H1 (cell line): ENCODE measurements at regions not wholly inside any gene's neighbourhood (a gene's known extent, or its start where the extent isn't known, plus 50 kb on each side); places are given as distances from the start of the nearest gene placed in this dataset.
A peak's percentile ranks its signal among the peaks of the same experiment; 100 is the strongest.

Experiments
- CTCF ChIA-PET: fragments of 300-600 bp; sonication (Branson Sonifier 250); formaldehyde crosslinking; loops from one replicate; lab custom pipeline; 2021; ENCODE audit not compliant: partially characterized antibody; lab: Charles Lee
- POLR2A ChIA-PET: fragments of 300-600 bp; sonication (Branson Sonifier 250); formaldehyde crosslinking; loops from one replicate; lab custom pipeline; 2021; ENCODE audit warnings: inconsistent platforms; ENCODE audit not compliant: partially characterized antibody; lab: Charles Lee
- DNase-seq, 2 experiments: peaks; one replicate each; pipeline versions ENCODE4 v3.0.0 to v3.0.0-alpha.2; 2010 to 2022; ENCODE audit warnings: low spot score in 2 of 2, low read depth in 1 of 2, mixed read lengths in 1 of 2
- FAIRE-seq: peaks from 2 replicates; lab custom pipeline; 2011; peaks lifted over from hg19 to GRCh38; lab: Jason Lieb, UNC
- H2AFZ ChIP-seq: 2 replicates; pipeline ENCODE4 v1.8.1; 2012; ENCODE audit warnings: low read length, inconsistent platforms
- H2AK5ac ChIP-seq: 2 replicates; pipeline ENCODE4 v1.6.1; 2013; ENCODE audit warnings: low read depth, low read length
- H2BK120ac ChIP-seq: replicated peaks from 2 replicates; pipeline ENCODE3; 2013; ENCODE audit warnings: low read depth, low read length, inconsistent platforms
- H2BK12ac ChIP-seq: 2 replicates; pipeline ENCODE4 v1.6.1; 2013; ENCODE audit warnings: low read depth, low read length
- H2BK15ac ChIP-seq: 2 replicates; pipeline ENCODE4 v1.6.1; 2013; ENCODE audit warnings: low read length
- H2BK20ac ChIP-seq: 2 replicates; pipeline ENCODE4 v1.6.1; 2013; ENCODE audit warnings: low read length
- H2BK5ac ChIP-seq: 2 replicates; pipeline ENCODE4 v1.6.1; 2013; ENCODE audit warnings: low read depth, low read length
- H3K14ac ChIP-seq: 2 replicates; pipeline ENCODE4 v1.6.1; 2013; ENCODE audit warnings: inconsistent platforms; ENCODE audit not compliant: insufficient read length
- H3K18ac ChIP-seq: 2 replicates; pipeline ENCODE4 v1.6.1; 2013; ENCODE audit warnings: low read length; ENCODE audit errors: extremely low read depth
- H3K23ac ChIP-seq: 2 replicates; pipeline ENCODE4 v1.6.1; 2013; ENCODE audit warnings: inconsistent platforms; ENCODE audit not compliant: insufficient read length
- H3K23me2 ChIP-seq: 2 replicates; pipeline ENCODE4 v1.6.1; 2013; ENCODE audit warnings: low read depth, low read length
- H3K27ac ChIP-seq: 2 replicates; pipeline ENCODE4 v1.6.1; 2011; ENCODE audit warnings: low read depth, low read length, inconsistent platforms
- H3K27me3 ChIP-seq, 4 experiments: replicated peaks in 1 of 4; 1 replicate in 1 of 4; 2 replicates in 3 of 4; pipeline versions ENCODE4 v1.6.1 to v1.8.1; 2011 to 2013; ENCODE audit warnings: low read length in 3 of 4, mild to moderate bottlenecking in 3 of 4, inconsistent platforms in 2 of 4, mixed read lengths in 2 of 4, moderate library complexity in 1 of 4; ENCODE audit not compliant: control insufficient read depth in 3 of 4, insufficient read depth in 3 of 4; ENCODE audit errors: extremely low read depth in 1 of 4
- H3K36me3 ChIP-seq, 4 experiments: 2 replicates each; pipeline versions ENCODE4 v1.6.1 to v1.8.1; 2011 to 2013; ENCODE audit warnings: mild to moderate bottlenecking in 4 of 4, low read length in 3 of 4, moderate library complexity in 2 of 4, control low read depth in 1 of 4, inconsistent platforms in 1 of 4; ENCODE audit not compliant: insufficient read depth in 4 of 4, control insufficient read depth in 2 of 4
- H3K4ac ChIP-seq: replicated peaks from 2 replicates; pipeline ENCODE3; 2013; ENCODE audit warnings: low read length, low read depth, mixed read lengths, inconsistent platforms; ENCODE audit not compliant: insufficient read length
- H3K4me1 ChIP-seq, 4 experiments: replicated peaks in 1 of 4; 1 replicate in 1 of 4; 2 replicates in 3 of 4; pipeline versions ENCODE4 v1.6.1 to v1.8.1; 2011 to 2013; ENCODE audit warnings: low read length in 3 of 4, inconsistent platforms in 2 of 4, mixed read lengths in 1 of 4; ENCODE audit not compliant: insufficient read depth in 4 of 4, control insufficient read depth in 3 of 4
- H3K4me2 ChIP-seq, 2 experiments: 2 replicates each; pipeline versions ENCODE4 v1.6.1 to v1.8.1; 2011 to 2013; ENCODE audit warnings: low read depth in 2 of 2, low read length in 2 of 2, control low read depth in 1 of 2, inconsistent platforms in 1 of 2, mild to moderate bottlenecking in 1 of 2; ENCODE audit not compliant: insufficient read depth in 1 of 2
- H3K4me3 ChIP-seq, 4 experiments: fragments of 200-600, 300-600 bp in 1 of 4; sonication (generic), shearing (Covaris generic), sonication (Bioruptor Twin) in 1 of 4; 2 replicates each; pipeline versions ENCODE4 v1.5.1 to v1.8.1; 2011 to 2016; ENCODE audit warnings: low read length in 4 of 4, low read depth in 3 of 4, control low read depth in 2 of 4, inconsistent platforms in 2 of 4, mild to moderate bottlenecking in 2 of 4, mixed read lengths in 1 of 4, moderate library complexity in 1 of 4; ENCODE audit not compliant: insufficient read depth in 2 of 4; ENCODE audit errors: extremely low read depth in 1 of 4
- H3K56ac ChIP-seq: replicated peaks from 2 replicates; pipeline ENCODE3; 2013; ENCODE audit warnings: low read depth, mild to moderate bottlenecking, mixed read lengths, low read length, inconsistent platforms; ENCODE audit not compliant: insufficient read length
- H3K79me1 ChIP-seq: 2 replicates; pipeline ENCODE4 v1.6.1; 2013; ENCODE audit warnings: low read depth, low read length, control low read depth
- H3K79me2 ChIP-seq, 2 experiments: 2 replicates each; pipeline versions ENCODE4 v1.6.1 to v1.8.1; 2012 to 2013; ENCODE audit warnings: low read length in 2 of 2, mild to moderate bottlenecking in 2 of 2, inconsistent platforms in 1 of 2; ENCODE audit not compliant: insufficient read depth in 2 of 2, control insufficient read depth in 1 of 2
- H3K9ac ChIP-seq, 4 experiments: replicated peaks in 1 of 4; 1 replicate in 1 of 4; 2 replicates in 3 of 4; pipeline versions ENCODE4 v1.6.1 to v1.8.1; 2011 to 2013; ENCODE audit warnings: low read depth in 3 of 4, low read length in 3 of 4, control low read depth in 2 of 4, mild to moderate bottlenecking in 2 of 4, moderate library complexity in 2 of 4, inconsistent platforms in 1 of 4; ENCODE audit errors: extremely low read depth in 1 of 4
- H3K9me3 ChIP-seq, 2 experiments: 2 replicates each; pipeline versions ENCODE4 v1.6.1 to v1.8.1; 2012 to 2013; ENCODE audit warnings: mild to moderate bottlenecking in 2 of 2, moderate library complexity in 2 of 2, control low read depth in 1 of 2, inconsistent platforms in 1 of 2, low read depth in 1 of 2, low read length in 1 of 2, mixed read lengths in 1 of 2; ENCODE audit not compliant: insufficient read depth in 2 of 2
- H4K20me1 ChIP-seq, 2 experiments: replicated peaks in 1 of 2; 2 replicates each; pipeline versions ENCODE3 to v1.8.1; 2011 to 2013; ENCODE audit warnings: inconsistent platforms in 2 of 2, low read length in 2 of 2, mild to moderate bottlenecking in 1 of 2; ENCODE audit not compliant: insufficient read depth in 2 of 2, control insufficient read depth in 1 of 2
- H4K5ac ChIP-seq: 2 replicates; pipeline ENCODE4 v1.6.1; 2013; ENCODE audit warnings: low read length, low read depth, mixed read lengths, inconsistent platforms; ENCODE audit not compliant: insufficient read length
- H4K8ac ChIP-seq: 2 replicates; pipeline ENCODE4 v1.8.0; 2013; ENCODE audit warnings: mild to moderate bottlenecking, moderate library complexity, low read length, inconsistent platforms; ENCODE audit not compliant: insufficient read depth; ENCODE audit errors: extremely low read depth
- H4K91ac ChIP-seq: replicated peaks from 2 replicates; pipeline ENCODE3; 2013; ENCODE audit warnings: low read length, mixed read lengths, inconsistent platforms; ENCODE audit not compliant: insufficient read length
- RFX5 ChIP-seq: IDR thresholded peaks from 2 replicates; pipeline ENCODE4 v1.6.1; 2011; ENCODE audit warnings: low read depth, low read length, improper control_type of control experiment, borderline replicate concordance
- TCF12 ChIP-seq: IDR thresholded peaks from 2 replicates; pipeline ENCODE4 v1.6.1; 2011; ENCODE audit warnings: low read depth, mild to moderate bottlenecking, low read length
- WGBS, 2 experiments: shearing (Covaris generic) in 1 of 2; methylation state at CpG; one replicate each; pipeline versions ENCODE4 v1.1.6 to v1.1.7; 2013 to 2015; ENCODE audit warnings: low lambda C conversion rate in 2 of 2, mixed read lengths in 2 of 2, inconsistent platforms in 1 of 2, low coverage in 1 of 2, missing lambda C conversion rate in 1 of 2; ENCODE audit not compliant: insufficient replicate concordance in 2 of 2, insufficient coverage in 1 of 2, insufficient read length in 1 of 2; ENCODE audit errors: extremely low coverage in 1 of 2, missing lambda C conversion rate in 1 of 2; 5-methylcytosine and 5-hydroxymethylcytosine counted together

- ChIA-PET CTCF (interaction anchor here (0.6 to 1.5 kb wide), 3 partner anchors 42 to 222 kb away, joined by 3 to 4 read pairs (median 3); no protein-coding TSS in a partner anchor), POLR2A (no interaction called here)
- Histone ChIP-seq H3K27ac (no peak overlapping the region), H2AK5ac (no peak overlapping the region), H3K4me3 (no peak overlapping the region), H3K27me3 (no peaks in the 10 kb centered on the region), H3K9ac (no peak overlapping the region), H3K23ac (no peak overlapping the region), H2BK120ac (no peak overlapping the region), H3K79me2 (no peaks in the 10 kb centered on the region), H3K56ac (no peak overlapping the region), H2BK15ac (no peak overlapping the region), H3K4me2 (peak overlapping the region; percentile 17 to 25; a peak in 1 of 4 replicates), H2BK20ac (no peak overlapping the region), H3K23me2 (no peaks in the 10 kb centered on the region), H3K4me1 (peaks cover 0 to 13% (median 8%) of the 10 kb centered on the region in 4 experiments; a peak in 4 of 7 replicates), H3K9me3 (no peaks in the 10 kb centered on the region), H2BK12ac (no peak overlapping the region), H3K4ac (no peak overlapping the region), H4K5ac (no peak overlapping the region), H4K91ac (no peak overlapping the region), H3K36me3 (no peaks in the 10 kb centered on the region), H2BK5ac (no peak overlapping the region), H3K14ac (no peak overlapping the region), H3K18ac (no peak overlapping the region), H3K79me1 (no peaks in the 10 kb centered on the region), H2AFZ (no peak overlapping the region), H4K8ac (no peak overlapping the region), H4K20me1 (no peaks in the 10 kb centered on the region)
- TF ChIP-seq TCF12 (no peak), RFX5 (no peak)
- DNase-seq = no peak
- no peak for FAIRE-seq
- WGBS, 2 experiments = 25% methylated on average over 3 of the region's 3 CpGs; no CpG with 5 or more reads in 1 of the 2 experiments
These were observed 61.9 kb upstream of the GHR start for GRCh38 chr5:42361315-42361688.
